GM12878 (cell line): ENCODE measurements at regions not wholly inside any gene's neighbourhood (a gene's known extent, or its start where the extent isn't known, plus 50 kb on each side); places are given as distances from the start of the nearest gene placed in this dataset.

ENCODE experiments used
- ATAC-seq: fragments of 200-7000 bp; cut with Tn5 transposase; 3 replicates; pipeline ENCODE4 v1.9.1; 2020; ENCODE audit warnings: mild to moderate bottlenecking, moderate library complexity
- BruUV-seq: library from RNA; stranded (reverse); fragments of 400-500 nt; replicated peaks from 2 replicates; lab custom pipeline; 2021; lab: Mats Ljungman, UMichigan
- CTCF ChIA-PET: fragments of 300-600 bp; sonication (Branson Sonifier 250); formaldehyde crosslinking; extraction: SDS; loops from one replicate; lab custom pipeline; 2021; ENCODE audit warnings: inconsistent platforms; lab: Yijun Ruan, JAX
- POLR2A ChIA-PET: fragments of 350-600 bp; formaldehyde crosslinking; extraction: SDS; loops from one replicate; lab custom pipeline; 2021; ENCODE audit warnings: inconsistent platforms; lab: Charles Lee
- RAD21 ChIA-PET: fragments of 300-600 bp; sonication (Branson Sonifier 250); formaldehyde crosslinking; loops from one replicate; lab custom pipeline; 2023; ENCODE audit warnings: antibody characterized with exemption; ENCODE audit not compliant: unreplicated experiment; lab: Charles Lee
- SMC1A ChIA-PET: fragments of 300-600 bp; sonication (Branson Sonifier 250); formaldehyde crosslinking; loops from one replicate; lab custom pipeline; 2023; ENCODE audit not compliant: unreplicated experiment, uncharacterized antibody; lab: Charles Lee
- DNase-seq: peaks from one replicate; pipeline ENCODE4 v3.0.0-alpha.2; 2011; ENCODE audit warnings: low read depth, low spot score
- FAIRE-seq: peaks from 3 replicates; lab custom pipeline; 2011; peaks lifted over from hg19 to GRCh38; lab: Jason Lieb, UNC
- H2AFZ ChIP-seq: 2 replicates; pipeline ENCODE4 v1.6.0; 2011; ENCODE audit warnings: low read depth, low read length, control low read depth; ENCODE audit not compliant: control insufficient read depth
- H3K27ac ChIP-seq: 2 replicates; pipeline ENCODE4 v1.5.1; 2011; ENCODE audit warnings: control low read depth; ENCODE audit not compliant: control insufficient read depth, insufficient read depth
- H3K27me3 ChIP-seq, 2 experiments: replicated peaks in 1 of 2; 2 replicates each; pipeline versions ENCODE4 v1.6.0 to v1.6.1; 2011; ENCODE audit warnings: low read length in 1 of 2; ENCODE audit not compliant: control insufficient read depth in 2 of 2, insufficient read depth in 2 of 2
- H3K36me3 ChIP-seq, 2 experiments: 2 replicates each; pipeline ENCODE4 v1.5.1; 2011; ENCODE audit warnings: low read length in 1 of 2; ENCODE audit not compliant: control insufficient read depth in 2 of 2, insufficient read depth in 2 of 2
- H3K4me1 ChIP-seq: 2 replicates; pipeline ENCODE4 v1.6.1; 2011; ENCODE audit warnings: mild to moderate bottlenecking, low read length, moderate library complexity, mixed read lengths; ENCODE audit not compliant: control insufficient read depth, insufficient read depth
- H3K4me2 ChIP-seq: 2 replicates; pipeline ENCODE4 v1.6.0; 2011; ENCODE audit warnings: control low read depth; ENCODE audit not compliant: control insufficient read depth, insufficient read depth
- H3K4me3 ChIP-seq: fragments of 200-600 bp; sonication (generic); 2 replicates; pipeline ENCODE4 v1.5.1; 2016
- H3K79me2 ChIP-seq: 2 replicates; pipeline ENCODE4 v1.6.0; 2011; ENCODE audit warnings: low read length; ENCODE audit not compliant: control insufficient read depth, insufficient read depth
- H3K9ac ChIP-seq: 2 replicates; pipeline ENCODE4 v1.8.0; 2011; ENCODE audit warnings: low read length, control low read depth, mixed read lengths; ENCODE audit not compliant: control insufficient read depth, insufficient read depth
- H3K9me3 ChIP-seq: replicated peaks from 3 replicates; pipeline ENCODE4 v1.5.1; 2011; ENCODE audit warnings: mild to moderate bottlenecking, low read length; ENCODE audit not compliant: control insufficient read depth, insufficient read depth
- H4K20me1 ChIP-seq: 2 replicates; pipeline ENCODE4 v1.6.0; 2011; ENCODE audit not compliant: control insufficient read depth, insufficient read depth
- CHD2 ChIP-seq: IDR thresholded peaks from 2 replicates; pipeline ENCODE4 v1.6.1; 2011; ENCODE audit warnings: low read depth, low read length, improper control_type of control experiment, borderline replicate concordance
- CTCF ChIP-seq, 3 experiments: IDR thresholded peaks in 2 of 3; conservative IDR thresholded peaks in 1 of 3; 2 replicates each; pipeline ENCODE4 v1.5.1; 2011; ENCODE audit warnings: low read depth in 3 of 3, low read length in 3 of 3, mild to moderate bottlenecking in 3 of 3, control low read depth in 2 of 3, moderate library complexity in 2 of 3, inconsistent platforms in 1 of 3, mixed read lengths in 1 of 3; ENCODE audit not compliant: control insufficient read depth in 2 of 3, insufficient read depth in 1 of 3; ENCODE audit errors: extremely low read depth in 1 of 3
- E2F8 ChIP-seq: fragments of 450-650 bp; IDR thresholded peaks from 2 replicates; pipeline ENCODE4 v1.6.1; 2018; ENCODE audit warnings: mild to moderate bottlenecking, low read depth, moderate library complexity; ENCODE audit not compliant: partially characterized antibody
- IRF3 ChIP-seq: fragments of 450-650 bp; IDR thresholded peaks from 2 replicates; pipeline ENCODE4 v1.6.1; 2014; ENCODE audit warnings: mild to moderate bottlenecking
- KAT2A ChIP-seq: conservative IDR thresholded peaks from 2 replicates; pipeline ENCODE4 v1.6.1; 2011; ENCODE audit warnings: low read depth, low read length; ENCODE audit not compliant: control insufficient read depth
- NR2F1 ChIP-seq: fragments of 450-650 bp; conservative IDR thresholded peaks from 2 replicates; pipeline ENCODE4 v1.6.1; 2017; ENCODE audit warnings: mild to moderate bottlenecking
- RCOR1 ChIP-seq: conservative IDR thresholded peaks from 2 replicates; pipeline ENCODE4 v1.6.1; 2012; ENCODE audit warnings: low read depth, low read length, improper control_type of control experiment
- SMARCA5 ChIP-seq: fragments of 450-650 bp; IDR thresholded peaks from 2 replicates; pipeline ENCODE4 v1.6.1; 2017; ENCODE audit warnings: mild to moderate bottlenecking
- SP1 ChIP-seq: IDR thresholded peaks from one replicate; pipeline ENCODE4 v1.6.1; 2011; ENCODE audit warnings: low read depth, low read length
- SRF ChIP-seq, 2 experiments: IDR thresholded peaks; 2 replicates each; pipeline ENCODE4 v1.6.1; 2011; ENCODE audit warnings: low read depth in 2 of 2, low read length in 2 of 2, mild to moderate bottlenecking in 1 of 2, moderate library complexity in 1 of 2
- STAT1 ChIP-seq: fragments of 450-650 bp; conservative IDR thresholded peaks from 2 replicates; pipeline ENCODE4 v1.6.1; 2014; ENCODE audit warnings: antibody characterized with exemption, mild to moderate bottlenecking
- ZNF207 ChIP-seq: fragments of 450-650 bp; IDR thresholded peaks from 2 replicates; pipeline ENCODE4 v1.6.1; 2014; ENCODE audit warnings: antibody characterized with exemption, mild to moderate bottlenecking, borderline replicate concordance
- WGBS: methylation state at CpG from one replicate; pipeline ENCODE4 v1.1.6; 2016; ENCODE audit warnings: low lambda C conversion rate; ENCODE audit not compliant: insufficient replicate concordance, insufficient coverage; ENCODE audit errors: missing lambda C conversion rate; 5-methylcytosine and 5-hydroxymethylcytosine counted together
- in situ Hi-C: fragments of 300-500 bp; cut with MboI; formaldehyde crosslinking; loops from 9 replicates; pipeline ENCODE4 v1.14.3; 2018; ENCODE audit warnings: mixed read lengths
- intact Hi-C: fragments of 100-400 bp; cut with micrococcal nuclease; formaldehyde crosslinking; loops from one replicate; pipeline ENCODE4 v1.14.2; 2022; ENCODE audit not compliant: unreplicated experiment
- TF ChIP-seq, protein P1 (sequence below): fragments of 450-650 bp; IDR thresholded peaks from 2 replicates; pipeline ENCODE4 v1.6.1; 2016; ENCODE audit warnings: mild to moderate bottlenecking
- TF ChIP-seq, protein P2 (sequence below): fragments of 450-650 bp; IDR thresholded peaks from 2 replicates; pipeline ENCODE4 v1.6.1; 2017; ENCODE audit warnings: mild to moderate bottlenecking
- TF ChIP-seq, protein P3 (sequence below): IDR thresholded peaks from 2 replicates; pipeline ENCODE4 v1.6.1; 2011; ENCODE audit warnings: borderline replicate concordance, low read depth, mild to moderate bottlenecking, moderate library complexity, low read length; ENCODE audit not compliant: insufficient read depth, poor library complexity, severe bottlenecking

DNA sequence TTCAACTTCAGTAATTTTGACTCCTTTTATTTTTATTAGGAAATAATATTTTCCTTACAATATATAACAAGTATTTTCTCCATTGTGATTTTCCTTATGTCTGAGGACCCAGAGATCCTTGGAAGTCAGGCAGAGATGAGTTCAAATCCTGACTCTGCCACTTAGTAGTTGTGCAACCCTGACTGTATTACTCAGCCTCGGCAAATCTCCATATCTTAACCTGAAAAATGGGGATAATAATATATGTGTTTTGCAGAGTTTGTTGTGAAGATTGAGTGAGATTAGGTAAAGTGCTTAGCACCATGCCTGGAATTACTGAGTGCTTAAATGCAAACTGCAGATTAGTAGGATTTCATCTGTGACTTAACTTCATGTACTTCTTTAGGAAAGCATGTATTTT, 120.5 kb upstream of the KLF14 start:
- H3K79me2 ChIP-seq: no peaks in the 10 kb centered on the region
- H3K27ac ChIP-seq: no peak overlapping the region
- no peaks in the 10 kb centered on the region for H4K20me1 ChIP-seq
- FAIRE-seq: no peak
- no peak overlapping the region for H3K4me3 ChIP-seq
- no peak overlapping the region for H3K4me2 ChIP-seq
- ChIA-PET POLR2A (no interaction called here), RAD21 (no interaction called here), CTCF (no interaction called here), SMC1A (no interaction called here)
- no TSS peak for BruUV-seq
- intact Hi-C loops (no loop called here), in situ Hi-C loops (no loop called here)
- no peak overlapping the region for H2AFZ ChIP-seq
- peaks cover 0 to 4% of the 10 kb centered on the region in 2 experiments; a peak in 1 of 4 replicates for H3K36me3 ChIP-seq
- no peak overlapping the region for H3K9ac ChIP-seq
- no peak for DNase-seq
- no peaks in the 10 kb centered on the region for H3K4me1 ChIP-seq
- WGBS: 100% methylated on average over 1 of the region's 1 CpG
- H3K27me3 ChIP-seq: no peaks in the 10 kb centered on the region
- ATAC-seq: no peak
- peaks cover 14% of the 10 kb centered on the region for H3K9me3 ChIP-seq
- TF ChIP-seq CTCF (IDR thresholded peaks at IDR 0.05 in 2 of 3, conservative IDR thresholded peaks at IDR 0.05 in 1 of 3; ENCODE audit: control insufficient read depth in 2 of 3, extremely low read depth in 1 of 3, insufficient read depth in 1 of 3, low read depth in 3 of 3, low read length in 3 of 3) (no peak), CHD2 (no peak), SP1 (no peak), SMARCA5 (no peak), NR2F1 (no peak), SRF (IDR thresholded peaks at IDR 0.05; ENCODE audit: low read depth in 2 of 2, low read length in 2 of 2) (no peak), ZNF207 (no peak), KAT2A (no peak), RCOR1 (no peak), IRF3 (no peak), E2F8 (no peak), STAT1 (no peak)
- TF ChIP-seq, protein P1, sequence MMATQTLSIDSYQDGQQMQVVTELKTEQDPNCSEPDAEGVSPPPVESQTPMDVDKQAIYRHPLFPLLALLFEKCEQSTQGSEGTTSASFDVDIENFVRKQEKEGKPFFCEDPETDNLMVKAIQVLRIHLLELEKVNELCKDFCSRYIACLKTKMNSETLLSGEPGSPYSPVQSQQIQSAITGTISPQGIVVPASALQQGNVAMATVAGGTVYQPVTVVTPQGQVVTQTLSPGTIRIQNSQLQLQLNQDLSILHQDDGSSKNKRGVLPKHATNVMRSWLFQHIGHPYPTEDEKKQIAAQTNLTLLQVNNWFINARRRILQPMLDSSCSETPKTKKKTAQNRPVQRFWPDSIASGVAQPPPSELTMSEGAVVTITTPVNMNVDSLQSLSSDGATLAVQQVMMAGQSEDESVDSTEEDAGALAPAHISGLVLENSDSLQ: no peak
- TF ChIP-seq, protein P2, sequence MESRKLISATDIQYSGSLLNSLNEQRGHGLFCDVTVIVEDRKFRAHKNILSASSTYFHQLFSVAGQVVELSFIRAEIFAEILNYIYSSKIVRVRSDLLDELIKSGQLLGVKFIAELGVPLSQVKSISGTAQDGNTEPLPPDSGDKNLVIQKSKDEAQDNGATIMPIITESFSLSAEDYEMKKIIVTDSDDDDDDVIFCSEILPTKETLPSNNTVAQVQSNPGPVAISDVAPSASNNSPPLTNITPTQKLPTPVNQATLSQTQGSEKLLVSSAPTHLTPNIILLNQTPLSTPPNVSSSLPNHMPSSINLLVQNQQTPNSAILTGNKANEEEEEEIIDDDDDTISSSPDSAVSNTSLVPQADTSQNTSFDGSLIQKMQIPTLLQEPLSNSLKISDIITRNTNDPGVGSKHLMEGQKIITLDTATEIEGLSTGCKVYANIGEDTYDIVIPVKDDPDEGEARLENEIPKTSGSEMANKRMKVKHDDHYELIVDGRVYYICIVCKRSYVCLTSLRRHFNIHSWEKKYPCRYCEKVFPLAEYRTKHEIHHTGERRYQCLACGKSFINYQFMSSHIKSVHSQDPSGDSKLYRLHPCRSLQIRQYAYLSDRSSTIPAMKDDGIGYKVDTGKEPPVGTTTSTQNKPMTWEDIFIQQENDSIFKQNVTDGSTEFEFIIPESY: no peak
- TF ChIP-seq, protein P3, sequence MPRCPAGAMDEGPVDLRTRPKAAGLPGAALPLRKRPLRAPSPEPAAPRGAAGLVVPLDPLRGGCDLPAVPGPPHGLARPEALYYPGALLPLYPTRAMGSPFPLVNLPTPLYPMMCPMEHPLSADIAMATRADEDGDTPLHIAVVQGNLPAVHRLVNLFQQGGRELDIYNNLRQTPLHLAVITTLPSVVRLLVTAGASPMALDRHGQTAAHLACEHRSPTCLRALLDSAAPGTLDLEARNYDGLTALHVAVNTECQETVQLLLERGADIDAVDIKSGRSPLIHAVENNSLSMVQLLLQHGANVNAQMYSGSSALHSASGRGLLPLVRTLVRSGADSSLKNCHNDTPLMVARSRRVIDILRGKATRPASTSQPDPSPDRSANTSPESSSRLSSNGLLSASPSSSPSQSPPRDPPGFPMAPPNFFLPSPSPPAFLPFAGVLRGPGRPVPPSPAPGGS: no peak
